T47D (cell line): ENCODE measurements at regions not wholly inside any gene's neighbourhood (a gene's known extent, or its start where the extent isn't known, plus 50 kb on each side); places are given as distances from the start of the nearest gene placed in this dataset.

Experiments
- DNase-seq, 2 experiments: peaks; one replicate each; pipeline versions ENCODE4 v3.0.0 to v3.0.0-alpha.2; 2011 to 2012; ENCODE audit warnings: low read depth in 1 of 2, low spot score in 1 of 2
- JUND ChIP-seq: IDR thresholded peaks from 2 replicates; pipeline ENCODE4 v1.6.1; 2012; ENCODE audit warnings: low read depth
- in situ Hi-C: cut with HindIII; loops from 2 replicates; pipeline ENCODE4 v1.10.0; 2016; ENCODE audit warnings: low sequenced_read_pairs, low pct_unique_long_range_greater_than_20kb

GRCh38 chrX:139203651-139204570 lies 326.6 kb upstream of the F9 start:
- DNase-seq = peak in 1 of 2 experiments; percentile 5
- in situ Hi-C loops = no loop called here
- no peak for TF ChIP-seq JUND

GRCh38 chrX:139202742-139203420 lies 327.7 kb upstream of the F9 start:
- in situ Hi-C loops = no loop called here
- TF ChIP-seq JUND = no peak
- no peak for DNase-seq

DNA sequence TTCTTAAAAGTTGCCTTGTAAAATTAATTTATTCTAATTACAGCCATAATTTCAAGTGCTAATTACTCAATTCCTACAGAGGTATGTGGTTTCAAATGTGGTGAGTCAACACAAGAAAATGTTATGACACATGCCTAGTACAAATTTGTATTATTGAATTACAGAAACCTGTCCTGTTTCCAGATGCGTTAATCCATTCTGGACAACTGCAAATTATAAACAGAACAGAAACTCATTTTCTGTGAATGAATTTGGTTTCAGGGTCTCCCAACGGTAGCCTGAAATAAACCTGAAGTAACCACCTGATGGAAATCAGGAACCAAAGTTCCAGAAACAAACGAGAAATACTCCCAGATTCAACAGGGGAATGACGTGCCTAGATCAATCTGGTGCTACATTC lies 328.6 kb upstream of the F9 start:
- TF ChIP-seq JUND = no peak
- DNase-seq = no peak
- in situ Hi-C loops = no loop called here

- in situ Hi-C loops = no loop called here
- DNase-seq = no peak
- TF ChIP-seq JUND = no peak
Observed at GRCh38 chrX:139200793-139201192, 329.7 kb upstream of the F9 start.

GRCh38 chrX:139200346-139200745 lies 330.2 kb upstream of the F9 start:
- in situ Hi-C loops = no loop called here
- DNase-seq = no peak

GRCh38 chrX:139199933-139200332 lies 330.6 kb upstream of the F9 start:
- in situ Hi-C loops = no loop called here
- TF ChIP-seq JUND = no peak
- no peak for DNase-seq

More at GRCh38 chrX:139200346-139200745, 330.2 kb upstream of the F9 start:
- no peak for TF ChIP-seq JUND

GRCh38 chrX:139198936-139199335 lies 331.6 kb upstream of the F9 start:
- DNase-seq = no peak
- TF ChIP-seq JUND = no peak
- in situ Hi-C loops = no loop called here

DNA sequence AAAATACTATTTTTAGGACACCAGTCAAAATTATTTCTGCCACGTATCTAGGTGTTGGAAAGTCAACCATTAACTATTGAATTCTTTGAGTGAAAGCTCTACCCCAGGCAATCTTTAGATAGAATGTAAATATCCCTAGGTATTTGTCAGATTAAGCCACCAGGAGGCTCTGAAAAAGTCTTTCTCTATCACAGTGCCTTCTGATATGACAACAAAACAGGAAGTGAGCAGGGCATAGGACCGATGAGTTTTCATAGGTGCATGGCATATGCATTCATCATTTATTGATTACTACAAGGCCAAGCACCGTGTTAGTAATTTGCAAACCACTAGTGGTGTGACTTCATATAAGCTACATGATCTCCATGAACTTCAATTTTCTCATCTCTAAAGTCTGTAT lies 333.6 kb upstream of the F9 start:
- in situ Hi-C loops = no loop called here
- no peak for TF ChIP-seq JUND

DNA sequence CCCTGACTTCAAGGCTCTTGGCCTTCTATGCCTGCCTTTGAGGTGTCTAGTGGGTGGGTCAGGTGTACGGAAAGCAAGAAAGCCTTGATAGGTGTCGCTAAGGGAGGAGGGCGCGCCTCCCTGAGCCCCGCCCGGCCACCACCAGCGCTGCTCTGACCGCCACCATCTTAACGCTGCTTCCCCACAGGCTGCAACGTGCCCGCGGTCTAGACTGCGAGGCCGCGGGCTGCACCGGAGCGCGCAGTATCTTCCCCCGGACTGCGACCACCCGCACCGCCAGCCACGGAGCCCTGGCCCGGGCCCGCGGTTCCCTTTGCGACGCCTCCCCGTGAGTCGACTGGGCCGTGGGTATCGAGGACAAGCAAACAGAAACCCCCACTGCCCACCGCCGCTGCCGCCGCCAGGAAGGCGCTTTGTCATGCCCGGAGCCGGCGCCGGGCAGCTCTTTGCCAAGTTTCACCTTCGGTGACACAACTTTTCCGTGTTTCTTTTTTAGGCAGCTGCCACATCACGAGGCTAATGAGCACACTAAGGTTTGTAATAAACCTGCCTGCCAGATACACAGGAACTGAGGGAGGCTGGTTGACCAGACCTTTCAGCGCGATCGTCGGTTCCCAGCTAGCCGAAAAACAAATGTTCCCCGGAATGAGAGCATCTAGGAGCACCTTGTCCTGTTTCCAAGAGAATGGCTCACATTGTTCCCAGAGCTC lies 335.8 kb upstream of the F9 start:
- no peak for TF ChIP-seq JUND
- DNase-seq = peak in 1 of 2 experiments; percentile 27
- in situ Hi-C loops = no loop called here

More for the DNA sequence above, 333.6 kb upstream of the F9 start:
- no peak for DNase-seq

DNA sequence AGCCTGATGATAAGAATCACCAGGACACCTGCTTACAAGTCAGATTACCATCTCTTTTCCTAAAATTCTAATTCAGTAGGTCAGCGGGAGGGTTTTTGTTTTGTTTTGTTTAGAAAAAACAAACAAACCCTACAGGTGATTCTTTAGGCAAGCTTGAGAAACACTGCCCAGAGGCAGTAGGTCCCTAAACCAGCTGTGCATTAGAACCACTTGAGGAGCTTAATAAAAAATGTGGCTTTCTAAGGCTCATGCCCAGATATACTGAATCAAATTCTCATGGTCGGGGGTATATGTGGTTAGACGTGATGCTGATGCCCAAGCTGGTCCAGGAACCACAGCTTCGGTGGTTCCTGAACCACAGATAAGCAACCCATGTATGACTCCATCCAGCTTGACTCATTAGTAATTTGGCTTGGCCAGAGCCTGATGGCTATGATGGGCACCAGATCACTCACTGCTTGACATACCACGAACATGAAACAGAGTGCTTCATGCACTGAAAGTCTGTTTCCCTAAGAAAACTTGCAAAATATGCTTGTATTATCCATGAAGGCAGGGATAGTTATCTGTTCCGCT lies 338.1 kb upstream of the F9 start:
- DNase-seq = no peak
- no peak for TF ChIP-seq JUND
- in situ Hi-C loops = no loop called here

DNA sequence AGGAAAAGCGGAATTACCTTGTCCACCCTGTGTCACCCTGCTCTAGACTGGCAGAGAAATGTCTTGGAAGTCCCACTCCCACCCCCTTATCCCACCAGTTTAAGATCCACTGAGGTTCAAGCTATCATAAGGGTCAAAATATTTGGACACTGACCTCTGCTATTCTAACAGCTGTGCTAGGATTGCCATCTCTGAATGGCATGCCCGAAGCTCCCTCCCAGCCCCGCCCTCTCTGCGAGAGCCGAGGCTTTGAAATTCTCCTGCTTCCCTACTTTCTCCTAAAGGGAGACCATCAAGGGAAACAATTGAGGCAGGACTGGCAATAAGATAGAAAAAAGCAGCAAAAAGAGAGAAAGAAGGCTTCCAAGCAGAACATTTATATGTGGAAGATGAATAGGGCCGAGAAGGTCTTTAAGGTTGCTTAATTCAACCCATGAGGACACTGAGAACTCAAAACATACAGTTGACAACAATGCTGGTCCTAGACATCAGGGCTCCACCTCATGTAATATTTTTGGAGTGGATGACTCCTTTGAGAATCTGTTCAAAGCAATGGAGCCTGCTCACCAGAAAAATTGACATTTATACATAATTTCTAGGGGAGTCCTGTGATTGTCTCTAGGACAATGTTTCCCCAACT lies 338.7 kb upstream of the F9 start:
- no peak for TF ChIP-seq JUND
- in situ Hi-C loops = no loop called here
- DNase-seq = no peak

- in situ Hi-C loops = no loop called here
- DNase-seq = no peak
- no peak for TF ChIP-seq JUND
Observed at GRCh38 chrX:139191286-139191685, 339.3 kb upstream of the F9 start.
